ENCODE measurements at regions not wholly inside any gene's neighbourhood (a gene's known extent, or its start where the extent isn't known, plus 50 kb on each side); places are given as distances from the start of the nearest gene placed in this dataset.

DNA sequence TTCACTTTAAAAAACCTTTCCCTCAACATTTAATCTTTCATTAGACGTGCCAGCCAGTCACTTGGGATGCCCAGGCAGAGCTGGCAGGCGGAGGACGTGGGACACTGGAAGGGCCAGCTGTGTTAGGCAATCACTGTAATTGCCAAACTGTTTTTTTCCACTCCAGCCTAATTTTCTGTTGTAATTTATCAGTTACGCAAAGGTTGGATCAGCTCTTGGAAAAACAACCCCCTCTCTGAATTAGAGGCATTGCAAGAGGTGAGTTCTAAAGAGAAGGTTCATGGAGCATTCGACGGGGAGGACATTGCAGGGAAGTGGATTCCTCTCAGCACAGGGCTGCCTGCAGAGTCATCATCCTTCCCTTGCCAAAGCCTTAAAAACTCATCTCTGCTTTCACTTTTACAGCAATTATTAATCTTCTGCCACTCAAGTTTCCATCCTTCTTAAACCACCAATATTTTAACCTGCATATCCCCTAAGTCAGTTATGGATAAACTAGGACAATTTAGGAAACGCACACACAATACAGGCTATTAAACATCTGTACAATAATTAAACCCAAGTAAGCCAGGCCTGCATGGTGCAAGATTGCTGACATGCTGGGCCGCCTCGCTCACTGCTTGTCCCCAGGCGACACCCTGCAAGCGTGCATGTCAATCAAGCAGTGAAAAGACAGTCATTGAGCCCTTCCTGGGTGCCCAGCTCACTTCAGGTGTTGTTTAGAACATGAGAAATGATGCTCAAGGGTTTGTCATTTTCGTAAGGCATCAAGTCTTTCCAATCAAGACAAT is 272.3 kb upstream of the RNF32 start:
- Histone ChIP-seq H3K9me3 (ENCODE audit: control insufficient read depth in 1 of 2, insufficient read depth in 1 of 2, low read length in 2 of 2) (peaks cover 0 to 7% of the 10 kb centered on the region in 2 experiments), H3K4me3 (ENCODE audit: low read length) (no peak overlapping the region), H3K4me1 (ENCODE audit: insufficient read depth, low read length) (no peaks in the 10 kb centered on the region), H3K27me3 (ENCODE audit: control insufficient read depth in 1 of 2, insufficient read depth in 2 of 2, low read length in 2 of 2) (no peaks in the 10 kb centered on the region), H3K36me3 (ENCODE audit: insufficient read depth, low read length) (no peaks in the 10 kb centered on the region), H3K27ac (ENCODE audit: low read depth in 1 of 2, low read length in 2 of 2) (no peak overlapping the region)
- intact Hi-C loops (cut with DNase I, micrococcal nuclease): no loop called here
- H3K4me1 Mint-ChIP-seq (ENCODE audit: low read depth): no peaks in the 10 kb centered on the region
- no peak overlapping the region for H3K4me3 Mint-ChIP-seq
- ChIA-PET POLR2A (no interaction called here), CTCF (no interaction called here)
- no peak for DNase-seq
- no peak overlapping the region for H3K27ac Mint-ChIP-seq
- no peaks in the 10 kb centered on the region for H3K36me3 Mint-ChIP-seq (ENCODE audit: low read depth)
- no peaks in the 10 kb centered on the region for H3K27me3 Mint-ChIP-seq
- ATAC-seq (ENCODE audit: poor library complexity): no peak
- no peak for TF ChIP-seq CTCF (IDR thresholded peaks at IDR 0.05)
- peaks cover 3% of the 10 kb centered on the region for H3K9me3 Mint-ChIP-seq

DNA sequence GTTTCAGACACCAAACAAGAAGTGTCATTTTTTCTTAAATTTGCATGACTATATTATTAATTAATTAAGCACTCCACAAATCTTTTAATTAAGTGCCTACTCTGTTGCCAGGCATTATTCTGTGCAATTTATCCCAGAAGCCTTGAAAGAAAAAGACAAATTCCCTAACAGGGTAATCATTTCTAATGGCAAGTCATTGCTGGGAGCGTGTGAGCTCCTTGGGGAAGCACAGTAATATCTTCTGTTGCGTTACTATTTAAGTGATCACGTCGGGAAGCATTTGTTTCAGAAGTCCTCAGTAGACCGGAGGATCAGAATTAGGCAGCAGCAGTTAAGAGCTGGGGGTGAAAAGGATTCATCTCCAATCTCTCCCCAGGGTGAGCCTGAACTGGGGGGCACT is 276.8 kb upstream of the RNF32 start:
- DNase-seq: no peak

DNA sequence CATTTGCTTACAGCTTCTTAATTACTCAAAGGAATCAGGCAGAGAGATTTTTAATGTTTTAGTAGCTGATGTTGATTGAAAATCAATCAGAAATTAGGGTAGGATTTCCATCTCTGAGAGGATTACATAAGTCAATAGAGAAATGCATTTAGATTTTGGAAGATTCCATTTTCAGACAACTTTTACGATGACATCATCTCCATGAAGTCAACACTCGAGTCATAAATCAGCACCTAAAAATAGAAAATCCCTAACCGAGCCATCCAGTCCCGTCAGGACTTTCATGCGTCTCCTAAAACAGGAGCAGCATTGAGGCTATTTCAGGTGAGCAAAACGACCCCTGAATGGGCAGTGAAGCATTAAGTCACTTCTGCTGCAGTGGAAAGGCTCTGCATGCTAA is 279.7 kb upstream of the RNF32 start:
- H3K27me3 ChIP-seq (ENCODE audit: control insufficient read depth in 1 of 2, insufficient read depth in 2 of 2, low read length in 2 of 2): peaks cover 0 to 2% of the 10 kb centered on the region in 2 experiments
- peaks cover 0 to 18% of the 10 kb centered on the region in 2 experiments for H3K9me3 ChIP-seq (ENCODE audit: control insufficient read depth in 1 of 2, insufficient read depth in 1 of 2, low read length in 2 of 2)
- Mint-ChIP-seq H3K4me1 (ENCODE audit: low read depth) (no peaks in the 10 kb centered on the region), H3K27me3 (peaks cover 18% of the 10 kb centered on the region), H3K9me3 (no peaks in the 10 kb centered on the region), H3K4me3 (no peak overlapping the region), H3K36me3 (ENCODE audit: low read depth) (no peaks in the 10 kb centered on the region), H3K27ac (no peak overlapping the region)
- no peak overlapping the region for H3K4me3 ChIP-seq (ENCODE audit: low read length)
- no peak for ATAC-seq (ENCODE audit: poor library complexity)
- CTCF ChIA-PET: no interaction called here
- POLR2A ChIA-PET: no interaction called here
- TF ChIP-seq CTCF (IDR thresholded peaks at IDR 0.05): no peak
- no peak overlapping the region for H3K27ac ChIP-seq (ENCODE audit: low read depth in 1 of 2, low read length in 2 of 2)
- intact Hi-C loops (cut with DNase I, micrococcal nuclease): no loop called here
- no peaks in the 10 kb centered on the region for H3K36me3 ChIP-seq (ENCODE audit: insufficient read depth, low read length)
- no peak for DNase-seq
- H3K4me1 ChIP-seq (ENCODE audit: insufficient read depth, low read length): no peaks in the 10 kb centered on the region

More for the DNA sequence above, 276.8 kb upstream of the RNF32 start:
- ChIA-PET POLR2A (no interaction called here), CTCF (no interaction called here)
- H3K36me3 Mint-ChIP-seq (ENCODE audit: low read depth): no peaks in the 10 kb centered on the region
- Histone ChIP-seq H3K4me1 (ENCODE audit: insufficient read depth, low read length) (no peaks in the 10 kb centered on the region), H3K36me3 (ENCODE audit: insufficient read depth, low read length) (no peaks in the 10 kb centered on the region), H3K9me3 (ENCODE audit: control insufficient read depth in 1 of 2, insufficient read depth in 1 of 2, low read length in 2 of 2) (peaks cover 0 to 18% of the 10 kb centered on the region in 2 experiments), H3K4me3 (ENCODE audit: low read length) (no peak overlapping the region), H3K27ac (ENCODE audit: low read depth in 1 of 2, low read length in 2 of 2) (no peak overlapping the region), H3K27me3 (ENCODE audit: control insufficient read depth in 1 of 2, insufficient read depth in 2 of 2, low read length in 2 of 2) (peaks cover 0 to 2% of the 10 kb centered on the region in 2 experiments)
- H3K4me1 Mint-ChIP-seq (ENCODE audit: low read depth): no peaks in the 10 kb centered on the region
- ATAC-seq (ENCODE audit: poor library complexity): no peak
- no peaks in the 10 kb centered on the region for H3K9me3 Mint-ChIP-seq
- H3K4me3 Mint-ChIP-seq: no peak overlapping the region
- no peak for TF ChIP-seq CTCF (IDR thresholded peaks at IDR 0.05)
- peaks cover 3% of the 10 kb centered on the region for H3K27me3 Mint-ChIP-seq
- no peak overlapping the region for H3K27ac Mint-ChIP-seq
- intact Hi-C loops (cut with DNase I, micrococcal nuclease): no loop called here

Measured in CD4-positive, alpha-beta T cell (primary cell).